GM12864 (cell line): ENCODE measurements at regions not wholly inside any gene's neighbourhood (a gene's known extent, or its start where the extent isn't known, plus 50 kb on each side); places are given as distances from the start of the nearest gene placed in this dataset.

Source experiments
- DNase-seq: peaks from one replicate; pipeline ENCODE4 v3.0.0-alpha.2; 2011; ENCODE audit warnings: low read depth
- H3K4me3 ChIP-seq: 2 replicates; pipeline ENCODE4 v1.5.1; 2011; ENCODE audit warnings: mild to moderate bottlenecking, low read depth, low read length, control low read depth
- TF ChIP-seq, protein P1 (sequence below): IDR thresholded peaks from 2 replicates; pipeline ENCODE4 v1.5.1; 2011; ENCODE audit warnings: low read depth, mild to moderate bottlenecking, moderate library complexity, low read length, control low read depth, inconsistent platforms; ENCODE audit errors: missing control alignments

DNA sequence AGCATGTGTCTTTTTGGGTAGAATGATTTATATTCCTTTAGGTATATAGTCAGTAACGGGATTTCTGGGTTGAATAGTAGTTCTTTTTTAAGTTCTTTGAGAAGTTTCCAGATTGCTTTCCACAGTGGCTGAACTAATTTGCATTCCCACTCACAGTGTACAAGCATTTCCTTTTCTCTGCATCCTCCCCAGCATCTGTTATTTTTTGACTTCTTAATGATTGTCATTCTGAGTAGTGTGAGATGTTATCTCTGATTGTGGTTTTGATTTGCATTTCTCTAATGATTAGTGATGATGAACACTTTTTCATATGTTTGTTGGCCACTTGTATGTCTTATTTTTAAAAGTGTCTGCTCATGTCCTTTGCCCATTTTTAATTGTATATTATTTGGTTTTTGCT lies 337.6 kb downstream of the EFHB start:
- peak; percentile 18 for DNase-seq
- TF ChIP-seq, protein P1, sequence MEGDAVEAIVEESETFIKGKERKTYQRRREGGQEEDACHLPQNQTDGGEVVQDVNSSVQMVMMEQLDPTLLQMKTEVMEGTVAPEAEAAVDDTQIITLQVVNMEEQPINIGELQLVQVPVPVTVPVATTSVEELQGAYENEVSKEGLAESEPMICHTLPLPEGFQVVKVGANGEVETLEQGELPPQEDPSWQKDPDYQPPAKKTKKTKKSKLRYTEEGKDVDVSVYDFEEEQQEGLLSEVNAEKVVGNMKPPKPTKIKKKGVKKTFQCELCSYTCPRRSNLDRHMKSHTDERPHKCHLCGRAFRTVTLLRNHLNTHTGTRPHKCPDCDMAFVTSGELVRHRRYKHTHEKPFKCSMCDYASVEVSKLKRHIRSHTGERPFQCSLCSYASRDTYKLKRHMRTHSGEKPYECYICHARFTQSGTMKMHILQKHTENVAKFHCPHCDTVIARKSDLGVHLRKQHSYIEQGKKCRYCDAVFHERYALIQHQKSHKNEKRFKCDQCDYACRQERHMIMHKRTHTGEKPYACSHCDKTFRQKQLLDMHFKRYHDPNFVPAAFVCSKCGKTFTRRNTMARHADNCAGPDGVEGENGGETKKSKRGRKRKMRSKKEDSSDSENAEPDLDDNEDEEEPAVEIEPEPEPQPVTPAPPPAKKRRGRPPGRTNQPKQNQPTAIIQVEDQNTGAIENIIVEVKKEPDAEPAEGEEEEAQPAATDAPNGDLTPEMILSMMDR: no peak
- H3K4me3 ChIP-seq: no peak overlapping the region

DNA sequence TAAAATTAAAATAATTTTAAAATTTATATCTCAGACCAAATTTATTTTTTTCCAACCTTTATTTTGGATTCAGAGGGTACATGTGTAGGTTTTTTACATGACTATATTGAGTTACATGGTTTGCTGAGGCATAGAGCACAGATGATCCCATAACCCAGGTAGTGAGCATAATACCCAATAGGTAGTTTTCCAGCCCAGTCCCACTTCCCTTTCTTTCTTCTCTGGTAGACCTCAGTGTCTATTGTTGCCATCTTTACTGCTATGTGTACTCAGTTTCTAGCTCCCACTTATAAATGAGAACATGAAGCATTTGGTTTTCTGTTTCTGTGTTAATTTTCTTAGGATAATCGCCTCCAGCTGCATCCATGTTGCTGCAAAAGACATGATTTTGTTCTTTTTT lies 338.1 kb downstream of the EFHB start:
- H3K4me3 ChIP-seq: no peak overlapping the region
- TF ChIP-seq, protein P1: no peak
- DNase-seq: no peak
